NCI-H524 (cell line): ENCODE measurements at regions not wholly inside any gene's neighbourhood (a gene's known extent, or its start where the extent isn't known, plus 50 kb on each side); places are given as distances from the start of the nearest gene placed in this dataset.
"Not testable (repeated sequence)": the region's sequence is repeated elsewhere in the genome, so short reads cannot be mapped to it uniquely, and the experiment has no call there.

Source experiments
- DNase-seq, 2 experiments: peaks; one replicate each; lab custom pipeline; 2025; lab: John Stamatoyannopoulos, UW

- not testable (repeated sequence) for DNase-seq
Measured at GRCh38 chr5:103377638-103378037, 119.1 kb downstream of the MACIR start.

DNA sequence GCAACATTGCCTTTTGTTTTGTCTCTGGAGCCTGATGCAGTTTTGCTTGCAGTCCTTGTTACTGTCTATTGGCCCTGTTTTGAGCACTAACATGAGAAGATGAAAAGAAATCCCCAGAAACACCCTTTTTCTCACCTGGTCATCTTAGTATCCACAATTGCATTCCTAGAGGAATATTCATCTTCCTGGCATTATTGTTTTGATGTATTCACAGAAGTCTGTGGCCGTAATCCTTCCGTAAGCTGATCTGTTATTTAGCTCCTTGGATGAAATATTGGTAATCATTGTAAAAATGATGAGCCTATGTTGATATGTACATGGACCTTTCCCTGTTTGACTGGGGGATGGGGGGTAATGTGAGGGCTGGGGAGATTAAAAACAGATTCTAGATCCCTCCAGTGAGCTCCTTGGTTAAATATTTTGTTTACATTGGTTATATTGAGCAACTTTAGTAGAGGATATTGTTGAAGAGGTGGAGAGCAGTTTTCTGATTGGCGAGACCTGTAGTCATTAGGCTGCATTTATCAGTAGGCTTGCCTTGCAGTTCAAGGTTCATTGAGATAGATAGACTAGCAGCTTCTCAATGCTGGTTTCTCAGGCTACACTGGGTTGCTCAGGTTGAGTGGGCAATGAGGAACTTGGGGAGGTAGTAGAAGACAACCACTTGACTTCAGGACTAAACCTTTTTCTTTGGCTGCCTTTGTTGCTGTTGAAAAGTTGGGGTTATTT, 117.5 kb downstream of the MACIR start:
- DNase-seq: no peak

- peak in 1 of 2 experiments; percentile 59 for DNase-seq
Measured at GRCh38 chr5:103375350-103375749, 116.8 kb downstream of the MACIR start.

GRCh38 chr5:103374473-103374963, 116.0 kb downstream of the MACIR start:
- no peak for DNase-seq

GRCh38 chr5:103373597-103374472, 115.3 kb downstream of the MACIR start:
- DNase-seq: no peak

GRCh38 chr5:103371046-103371607, 112.6 kb downstream of the MACIR start:
- no peak for DNase-seq

DNA sequence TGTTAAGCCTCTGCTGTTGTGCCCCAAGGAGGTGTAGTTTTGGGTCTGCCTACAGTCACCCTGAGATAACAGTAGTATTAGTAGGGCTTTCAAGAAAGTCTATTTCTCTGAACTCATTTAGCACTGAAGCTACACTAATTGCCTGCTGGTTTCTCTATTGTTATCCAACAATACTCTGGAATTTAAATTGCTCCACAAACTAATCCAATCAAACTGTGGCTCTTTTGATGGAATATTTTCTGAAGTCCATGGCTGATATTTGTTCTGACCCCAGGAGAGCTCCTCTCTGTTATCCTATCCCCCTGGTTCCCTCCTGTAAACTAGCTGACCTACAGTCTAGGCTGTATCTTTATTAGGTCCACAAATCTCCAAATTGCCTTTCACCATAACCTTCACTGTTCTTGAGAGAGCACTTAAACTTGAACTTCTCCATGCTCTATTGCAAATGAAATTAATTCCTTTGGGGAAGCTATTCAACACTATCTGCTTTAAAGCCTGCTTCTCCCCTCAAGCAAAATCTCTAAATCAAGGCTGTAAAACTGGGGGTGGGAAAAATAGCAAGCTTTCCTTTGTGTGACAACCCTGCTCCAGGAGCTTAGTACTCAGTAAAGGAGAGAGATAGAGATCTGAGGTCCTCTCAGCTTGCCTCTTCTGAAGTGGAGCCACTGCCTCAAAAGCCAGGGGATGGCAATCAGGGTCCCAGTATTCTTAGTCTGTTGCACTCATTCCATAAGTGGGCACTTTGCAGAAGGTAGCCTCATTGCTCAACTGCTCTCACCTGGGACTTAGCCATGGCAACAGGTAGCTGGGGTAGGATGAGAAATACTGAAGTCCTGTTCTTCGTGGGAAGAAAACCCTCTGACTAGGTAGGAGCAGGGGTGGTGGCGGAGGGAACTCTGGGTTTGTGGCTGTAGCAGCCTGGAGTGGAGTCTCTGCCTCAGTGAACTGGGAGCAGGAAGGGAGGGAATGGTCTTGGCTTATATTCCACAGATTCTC, 110.9 kb downstream of the MACIR start:
- no peak for DNase-seq

- DNase-seq: no peak
Measured at GRCh38 chr5:103367702-103368101, 109.1 kb downstream of the MACIR start.

- no peak for DNase-seq
Measured at GRCh38 chr5:103366918-103367549, 108.5 kb downstream of the MACIR start.

DNA sequence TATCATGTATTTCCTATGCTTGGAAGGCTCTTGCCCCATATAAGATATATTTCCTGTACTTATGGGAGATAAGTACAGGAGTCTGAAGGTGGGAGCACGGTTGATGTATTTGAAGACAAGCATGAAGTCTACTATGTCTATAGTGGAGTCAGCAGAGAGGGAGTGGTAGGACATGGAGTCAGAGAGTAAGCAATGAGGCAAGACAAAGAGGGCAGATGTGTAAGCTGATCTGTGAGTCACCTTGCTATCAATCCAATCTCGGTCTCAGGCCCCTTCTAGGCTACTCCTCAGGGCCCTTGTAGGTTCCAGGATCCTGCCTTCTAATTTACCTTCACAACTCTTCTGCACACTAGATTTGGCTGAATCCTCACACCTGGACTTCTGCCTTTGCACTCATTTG, 105.5 kb downstream of the MACIR start:
- DNase-seq: no peak

DNA sequence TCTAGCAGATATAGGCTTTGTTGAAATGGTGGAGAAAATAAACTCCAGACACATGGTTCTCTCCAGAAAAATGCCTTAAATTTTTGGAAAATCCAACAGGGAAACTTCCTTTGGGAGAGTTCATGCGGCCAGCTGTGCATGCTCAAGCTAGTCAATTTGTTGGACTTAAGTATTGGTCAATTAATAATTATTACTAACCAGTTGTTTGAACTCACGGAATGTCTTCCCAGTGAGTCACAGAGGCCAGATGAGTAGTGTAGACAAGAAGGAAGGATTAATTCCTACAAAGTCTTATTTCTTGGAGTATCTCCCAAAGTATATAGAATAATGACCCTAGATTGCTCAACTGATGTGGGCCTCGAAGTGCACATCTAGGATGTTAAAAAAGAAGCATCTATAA, 103.6 kb downstream of the MACIR start:
- no peak for DNase-seq

DNA sequence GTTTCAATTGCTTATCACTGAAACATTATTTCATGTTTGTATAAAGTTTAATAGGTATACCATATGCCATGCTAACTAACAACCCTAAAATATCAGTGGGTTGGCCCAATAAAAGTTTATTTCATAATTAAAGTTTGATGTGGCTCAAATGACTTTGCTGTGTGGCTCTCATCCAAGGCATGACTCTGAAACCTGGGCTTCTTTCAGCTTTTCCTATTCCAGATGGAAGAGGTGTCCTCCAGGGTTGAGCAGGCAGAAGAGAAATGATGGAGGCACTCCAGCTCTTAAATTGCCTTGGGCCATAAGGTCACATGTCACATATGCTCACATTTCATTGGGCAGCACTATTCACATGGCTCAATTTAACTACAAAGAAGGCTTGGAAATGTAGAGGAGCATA, 101.9 kb downstream of the MACIR start:
- DNase-seq: no peak

DNA sequence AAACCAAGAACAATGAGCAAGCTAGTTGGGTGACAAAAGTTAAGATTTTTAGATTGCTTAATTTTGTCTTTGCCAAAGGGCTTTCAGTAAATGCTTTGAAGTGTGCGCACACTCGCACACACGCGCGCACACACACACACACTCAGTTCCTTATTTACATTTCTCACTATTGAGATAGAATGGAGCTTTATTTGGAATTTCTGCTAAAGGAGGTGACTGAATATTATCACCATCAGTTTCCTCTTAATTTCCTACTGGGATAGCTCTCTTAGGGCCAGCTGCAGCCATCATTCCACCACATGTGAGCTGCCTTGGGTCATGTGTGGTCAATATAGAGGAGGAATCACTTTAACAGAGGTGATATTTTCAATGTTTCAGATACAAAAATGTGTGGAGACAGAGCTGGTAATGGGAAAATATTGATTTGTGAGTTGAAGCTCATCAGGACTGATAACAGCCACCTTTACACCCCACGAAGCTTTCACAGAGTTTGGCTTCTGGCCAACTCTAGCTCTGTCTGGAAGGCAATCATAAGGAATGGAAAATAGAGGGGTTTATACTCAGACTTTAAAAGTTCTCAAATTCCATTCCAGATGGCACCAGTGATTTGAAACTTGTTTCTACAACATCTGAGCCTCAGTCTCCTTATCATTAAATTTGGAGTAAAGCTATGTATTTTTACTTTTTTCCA, 99.9 kb downstream of the MACIR start:
- peak in 1 of 2 experiments; percentile 62 for DNase-seq

- peak in 1 of 2 experiments; percentile 49 for DNase-seq
Measured at GRCh38 chr5:103357636-103358035, 99.1 kb downstream of the MACIR start.

DNA sequence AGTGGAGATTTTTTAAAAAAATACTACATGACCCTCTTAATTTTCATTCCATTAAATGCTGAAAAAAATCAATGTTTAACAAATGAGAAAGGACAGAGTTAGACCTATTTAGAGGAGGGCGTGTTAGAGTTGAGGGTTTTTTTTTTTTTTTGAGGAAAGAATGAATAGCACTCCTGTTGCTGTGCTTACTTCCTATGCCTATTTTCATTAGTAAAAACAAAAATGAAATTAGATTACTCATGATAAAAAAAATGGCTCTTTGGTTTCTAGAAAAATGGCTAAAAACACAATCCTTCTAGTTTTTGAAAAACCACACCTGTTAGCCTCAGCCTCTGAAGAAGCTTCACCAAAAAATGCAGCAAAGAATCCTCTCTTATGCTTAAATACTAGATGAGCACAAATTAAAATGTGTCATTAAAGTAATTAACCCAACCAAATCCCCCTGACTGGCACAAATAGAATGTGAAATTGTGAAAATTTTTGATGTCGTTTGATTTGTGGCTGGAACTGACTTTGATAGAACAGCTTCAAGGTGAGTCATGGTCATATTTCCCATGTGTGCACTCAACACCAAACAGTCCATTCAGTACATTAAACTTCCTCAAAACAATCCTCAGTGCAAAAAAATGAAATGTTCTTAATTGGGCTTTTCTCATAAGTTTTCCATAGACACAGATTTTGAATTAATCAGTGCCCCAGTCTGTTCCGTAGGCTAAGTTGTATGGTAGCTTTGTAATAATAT, 98.0 kb downstream of the MACIR start:
- no peak for DNase-seq

- DNase-seq: no peak
Measured at GRCh38 chr5:103355579-103355978, 97.0 kb downstream of the MACIR start.

GRCh38 chr5:103354446-103354845, 95.9 kb downstream of the MACIR start:
- no peak for DNase-seq

- no peak for DNase-seq
Measured at GRCh38 chr5:103353581-103353980, 95.0 kb downstream of the MACIR start.

DNA sequence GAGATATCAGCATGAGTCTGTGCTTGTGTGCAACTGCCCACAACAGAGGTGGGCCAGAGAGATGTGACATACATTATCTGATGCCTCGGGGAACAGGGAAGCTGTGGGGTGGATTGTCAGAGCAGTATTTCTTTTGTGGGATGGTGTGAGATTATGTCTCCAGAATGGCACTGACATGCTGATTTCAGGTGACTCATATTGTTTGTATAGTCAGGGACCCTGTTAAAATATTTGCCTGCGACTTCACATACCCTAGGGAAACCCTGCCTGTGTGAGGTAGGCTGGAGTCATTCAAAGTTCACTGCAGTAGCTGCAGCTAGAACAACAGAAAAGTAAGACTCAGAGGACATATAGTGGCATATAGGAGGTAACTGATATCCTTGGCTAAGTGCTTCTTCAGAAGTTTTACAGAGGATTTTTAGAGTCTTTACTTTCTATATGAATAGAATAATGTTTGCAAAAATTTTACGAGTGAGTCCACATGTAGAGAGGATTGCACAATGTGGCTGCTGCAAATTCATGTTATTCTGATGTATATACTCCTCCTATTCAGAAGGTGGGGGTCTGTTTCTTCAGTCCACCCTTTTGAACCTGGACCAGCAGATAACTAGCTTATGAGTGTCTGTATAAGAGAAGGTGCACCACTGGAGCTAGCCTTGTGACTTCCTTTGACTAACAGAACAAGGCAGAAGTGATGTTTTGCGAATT, 89.3 kb downstream of the MACIR start:
- DNase-seq: no peak
